Fibroblast of villous mesenchyme (primary cell): ENCODE measurements at regions not wholly inside any gene's neighbourhood (a gene's known extent, or its start where the extent isn't known, plus 50 kb on each side); places are given as distances from the start of the nearest gene placed in this dataset.
"Not testable (repeated sequence)": the region's sequence is repeated elsewhere in the genome, so short reads cannot be mapped to it uniquely, and the experiment has no call there.

ENCODE experiments used
- DNase-seq: peaks from one replicate; pipeline ENCODE4 v3.0.0-alpha.2; 2010; ENCODE audit warnings: low read depth
- H3K4me3 ChIP-seq: 2 replicates; pipeline ENCODE4 v1.5.1; 2011; ENCODE audit warnings: low read depth, mild to moderate bottlenecking, low read length
- CTCF ChIP-seq: IDR thresholded peaks from 2 replicates; pipeline ENCODE4 v1.5.1; 2012; ENCODE audit warnings: low read depth, mild to moderate bottlenecking, low read length; ENCODE audit not compliant: insufficient read depth

- H3K4me3 ChIP-seq: no peak overlapping the region
- TF ChIP-seq CTCF: no peak
- DNase-seq: no peak
These were observed 193.8 kb downstream of the POM121L12 start for GRCh38 chr7:53229202-53229601.

- H3K4me3 ChIP-seq: no peak overlapping the region
- no peak for TF ChIP-seq CTCF
- DNase-seq: no peak
These were observed 202.0 kb downstream of the POM121L12 start for GRCh38 chr7:53237344-53237913.

GRCh38 chr7:53238021-53238605 is 202.7 kb downstream of the POM121L12 start:
- no peak overlapping the region for H3K4me3 ChIP-seq
- no peak for DNase-seq
- no peak for TF ChIP-seq CTCF

GRCh38 chr7:53239151-53239550 is 203.7 kb downstream of the POM121L12 start:
- DNase-seq, H3K4me3 ChIP-seq: not testable (repeated sequence)

- H3K4me3 ChIP-seq: no peak overlapping the region
- no peak for TF ChIP-seq CTCF
- DNase-seq: no peak
These were observed 210.3 kb downstream of the POM121L12 start for GRCh38 chr7:53245721-53246120.

GRCh38 chr7:53246957-53247356 is 211.5 kb downstream of the POM121L12 start:
- H3K4me3 ChIP-seq: no peak overlapping the region
- TF ChIP-seq CTCF: no peak
- DNase-seq: no peak

GRCh38 chr7:53252539-53252938 is 217.1 kb downstream of the POM121L12 start:
- no peak for DNase-seq
- TF ChIP-seq CTCF: no peak
- H3K4me3 ChIP-seq: no peak overlapping the region
